ENCODE measurements at regions not wholly inside any gene's neighbourhood (a gene's known extent, or its start where the extent isn't known, plus 50 kb on each side); places are given as distances from the start of the nearest gene placed in this dataset.

- Mint-ChIP-seq H3K4me1 (ENCODE audit: low read depth, unreplicated experiment) (peaks cover 2% of the 10 kb centered on the region), H3K9me3 (ENCODE audit: unreplicated experiment) (no peaks in the 10 kb centered on the region), H3K27ac (ENCODE audit: unreplicated experiment) (no peak overlapping the region), H3K36me3 (ENCODE audit: low read depth, unreplicated experiment) (peaks cover 3% of the 10 kb centered on the region), H3K27me3 (ENCODE audit: low read depth, unreplicated experiment) (peaks cover 37% of the 10 kb centered on the region), H3K4me3 (ENCODE audit: unreplicated experiment) (no peak overlapping the region)
- Histone ChIP-seq H3K9ac (ENCODE audit: low read length) (no peak overlapping the region), H3K36me3 (ENCODE audit: insufficient read depth, low read length) (no peaks in the 10 kb centered on the region), H2AFZ (ENCODE audit: low read depth, low read length) (no peak overlapping the region), H3K4me2 (ENCODE audit: low read length) (no peak overlapping the region), H3K27ac (ENCODE audit: low read depth, low read length) (no peak overlapping the region), H3K79me2 (ENCODE audit: insufficient read depth, low read length) (no peaks in the 10 kb centered on the region), H4K20me1 (ENCODE audit: insufficient read depth, low read length) (no peaks in the 10 kb centered on the region), H3K4me3 (ENCODE audit: insufficient read depth, low read depth, low read length) (no peak overlapping the region), H3K27me3 (ENCODE audit: insufficient read depth, low read length) (peaks cover 8% of the 10 kb centered on the region), H3K9me3 (ENCODE audit: insufficient read depth, low read depth, low read length) (no peaks in the 10 kb centered on the region), H3K4me1 (ENCODE audit: insufficient read depth, low read length) (no peaks in the 10 kb centered on the region)
- no peak for TF ChIP-seq CTCF (IDR thresholded peaks at IDR 0.05; ENCODE audit: insufficient read depth, low read depth, low read length)
- no peak for TF ChIP-seq EZH2 (IDR thresholded peaks at IDR 0.05; ENCODE audit: insufficient read depth, low read length)
- no peak for DNase-seq (ENCODE audit: low read depth)
- no peak for FAIRE-seq
These were observed 98.9 kb upstream of the WNT4 start for GRCh38 chr1:22241811-22242210.

GRCh38 chr1:22245100-22245650 lies 102.3 kb upstream of the WNT4 start:
- H3K27me3 ChIP-seq (ENCODE audit: insufficient read depth, low read length): peaks cover 19% of the 10 kb centered on the region
- H3K4me2 ChIP-seq (ENCODE audit: low read length): no peak overlapping the region
- no peaks in the 10 kb centered on the region for H4K20me1 ChIP-seq (ENCODE audit: insufficient read depth, low read length)
- Mint-ChIP-seq H3K4me3 (ENCODE audit: unreplicated experiment) (no peak overlapping the region), H3K4me1 (ENCODE audit: low read depth, unreplicated experiment) (peaks cover 7% of the 10 kb centered on the region), H3K27me3 (ENCODE audit: low read depth, unreplicated experiment) (peaks cover 41% of the 10 kb centered on the region), H3K9me3 (ENCODE audit: unreplicated experiment) (no peaks in the 10 kb centered on the region), H3K27ac (ENCODE audit: unreplicated experiment) (no peak overlapping the region), H3K36me3 (ENCODE audit: low read depth, unreplicated experiment) (no peaks in the 10 kb centered on the region)
- no peak overlapping the region for H3K9ac ChIP-seq (ENCODE audit: low read length)
- H2AFZ ChIP-seq (ENCODE audit: low read depth, low read length): no peak overlapping the region
- H3K9me3 ChIP-seq (ENCODE audit: insufficient read depth, low read depth, low read length): no peaks in the 10 kb centered on the region
- FAIRE-seq: no peak
- no peak overlapping the region for H3K27ac ChIP-seq (ENCODE audit: low read depth, low read length)
- H3K79me2 ChIP-seq (ENCODE audit: insufficient read depth, low read length): no peaks in the 10 kb centered on the region
- TF ChIP-seq EZH2 (IDR thresholded peaks at IDR 0.05; ENCODE audit: insufficient read depth, low read length) (no peak), CTCF (IDR thresholded peaks at IDR 0.05; ENCODE audit: insufficient read depth, low read depth, low read length) (no peak)
- no peak for DNase-seq (ENCODE audit: low read depth)
- no peaks in the 10 kb centered on the region for H3K4me1 ChIP-seq (ENCODE audit: insufficient read depth, low read length)
- H3K4me3 ChIP-seq (ENCODE audit: insufficient read depth, low read depth, low read length): no peak overlapping the region
- H3K36me3 ChIP-seq (ENCODE audit: insufficient read depth, low read length): no peaks in the 10 kb centered on the region

- Mint-ChIP-seq H3K27me3 (ENCODE audit: low read depth, unreplicated experiment) (peaks cover 41% of the 10 kb centered on the region), H3K4me1 (ENCODE audit: low read depth, unreplicated experiment) (peaks cover 10% of the 10 kb centered on the region), H3K4me3 (ENCODE audit: unreplicated experiment) (no peak overlapping the region), H3K36me3 (ENCODE audit: low read depth, unreplicated experiment) (no peaks in the 10 kb centered on the region), H3K9me3 (ENCODE audit: unreplicated experiment) (no peaks in the 10 kb centered on the region), H3K27ac (ENCODE audit: unreplicated experiment) (no peak overlapping the region)
- Histone ChIP-seq H3K4me1 (ENCODE audit: insufficient read depth, low read length) (no peaks in the 10 kb centered on the region), H3K4me3 (ENCODE audit: insufficient read depth, low read depth, low read length) (no peak overlapping the region), H4K20me1 (ENCODE audit: insufficient read depth, low read length) (no peaks in the 10 kb centered on the region), H3K27me3 (ENCODE audit: insufficient read depth, low read length) (peaks cover 19% of the 10 kb centered on the region), H2AFZ (ENCODE audit: low read depth, low read length) (no peak overlapping the region), H3K36me3 (ENCODE audit: insufficient read depth, low read length) (no peaks in the 10 kb centered on the region), H3K27ac (ENCODE audit: low read depth, low read length) (no peak overlapping the region), H3K9me3 (ENCODE audit: insufficient read depth, low read depth, low read length) (no peaks in the 10 kb centered on the region), H3K79me2 (ENCODE audit: insufficient read depth, low read length) (no peaks in the 10 kb centered on the region), H3K4me2 (ENCODE audit: low read length) (no peak overlapping the region), H3K9ac (ENCODE audit: low read length) (no peak overlapping the region)
- TF ChIP-seq EZH2 (IDR thresholded peaks at IDR 0.05; ENCODE audit: insufficient read depth, low read length): no peak
- TF ChIP-seq CTCF (IDR thresholded peaks at IDR 0.05; ENCODE audit: insufficient read depth, low read depth, low read length): no peak
- DNase-seq (ENCODE audit: low read depth): no peak
- no peak for FAIRE-seq
These were observed 102.8 kb upstream of the WNT4 start for GRCh38 chr1:22245726-22246125.
